ENCODE measurements at regions not wholly inside any gene's neighbourhood (a gene's known extent, or its start where the extent isn't known, plus 50 kb on each side); places are given as distances from the start of the nearest gene placed in this dataset.

GRCh38 chr10:89122433-89123051 is 84.6 kb downstream of the CH25H start:
- TF ChIP-seq CTCF (IDR thresholded peaks at IDR 0.05) (no peak), POLR2A (IDR thresholded peaks at IDR 0.05) (no peak)
